Neural progenitor cell (in vitro differentiated cells): ENCODE measurements at regions not wholly inside any gene's neighbourhood (a gene's known extent, or its start where the extent isn't known, plus 50 kb on each side); places are given as distances from the start of the nearest gene placed in this dataset.

Source experiments
- DNase-seq: peaks from one replicate; pipeline ENCODE4 v3.0.0-alpha.2; 2016; ENCODE audit warnings: low spot score
- H2AFZ ChIP-seq: fragments of 200-600 bp; sonication (generic); replicated peaks from 2 replicates; pipeline ENCODE4 v1.6.1; 2016; ENCODE audit warnings: antibody characterized with exemption
- H3F3A ChIP-seq: fragments of 200-600 bp; sonication (generic); 2 replicates; pipeline ENCODE4 v1.6.1; 2016; ENCODE audit warnings: antibody characterized with exemption, low read depth
- H3K27ac ChIP-seq: fragments of 200-600 bp; sonication (generic); 2 replicates; pipeline ENCODE4 v1.5.1; 2016; ENCODE audit warnings: mild to moderate bottlenecking
- H3K27me3 ChIP-seq: fragments of 200-600 bp; sonication (generic); 2 replicates; pipeline ENCODE4 v1.6.1; 2016; ENCODE audit warnings: mild to moderate bottlenecking, moderate library complexity
- H3K36me3 ChIP-seq: fragments of 200-600 bp; sonication (generic); 2 replicates; pipeline ENCODE4 v1.5.1; 2016
- H3K4me1 ChIP-seq: fragments of 200-600 bp; sonication (generic); 2 replicates; pipeline ENCODE4 v1.6.1; 2016; ENCODE audit warnings: mixed run types
- H3K4me2 ChIP-seq: fragments of 200-600 bp; sonication (generic); 2 replicates; pipeline ENCODE4 v1.6.1; 2016
- H3K4me3 ChIP-seq: fragments of 200-600 bp; sonication (generic); 2 replicates; pipeline ENCODE4 v1.5.1; 2016
- H3K79me2 ChIP-seq: fragments of 200-600 bp; sonication (generic); 2 replicates; pipeline ENCODE4 v1.6.1; 2016; ENCODE audit warnings: low read depth
- H3K9ac ChIP-seq: fragments of 200-600 bp; sonication (generic); 2 replicates; pipeline ENCODE4 v1.6.1; 2016
- H3K9me3 ChIP-seq: fragments of 200-600 bp; sonication (generic); 2 replicates; pipeline ENCODE4 v1.5.1; 2016; ENCODE audit warnings: low read depth
- H4K20me1 ChIP-seq: fragments of 200-600 bp; sonication (generic); 2 replicates; pipeline ENCODE4 v1.6.1; 2016; ENCODE audit warnings: low read depth
- H3K27ac Mint-ChIP-seq: 3 replicates; pipeline ENCODE4 v1.8.0; 2021; ENCODE audit warnings: mixed read lengths
- H3K27me3 Mint-ChIP-seq: 2 replicates; pipeline ENCODE4 v1.8.0; 2022; ENCODE audit warnings: low read depth, mild to moderate bottlenecking, inconsistent platforms, moderate library complexity, mixed read lengths; ENCODE audit not compliant: insufficient read depth
- H3K36me3 Mint-ChIP-seq: 3 replicates; pipeline ENCODE4 v1.8.0; 2021; ENCODE audit warnings: mixed read lengths
- H3K4me1 Mint-ChIP-seq: 3 replicates; pipeline ENCODE4 v1.8.0; 2021; ENCODE audit warnings: mixed read lengths
- H3K4me3 Mint-ChIP-seq: 3 replicates; pipeline ENCODE4 v1.8.0; 2021; ENCODE audit warnings: mild to moderate bottlenecking, moderate library complexity, mixed read lengths
- H3K9me3 Mint-ChIP-seq: 3 replicates; pipeline ENCODE4 v1.8.0; 2020; ENCODE audit warnings: mixed read lengths
- CTCF ChIP-seq: fragments of 200-600 bp; sonication (generic); IDR thresholded peaks from 2 replicates; pipeline ENCODE4 v1.5.1; 2017; ENCODE audit warnings: antibody characterized with exemption, mild to moderate bottlenecking
- EZH2 ChIP-seq: fragments of 200-600 bp; sonication (generic); IDR thresholded peaks from 2 replicates; pipeline ENCODE4 v1.6.1; 2017; ENCODE audit warnings: antibody characterized with exemption, mild to moderate bottlenecking, moderate library complexity
- EZH2phosphoT487 ChIP-seq: fragments of 200-600 bp; sonication (generic); IDR thresholded peaks from 2 replicates; pipeline ENCODE4 v1.6.1; 2017; ENCODE audit warnings: antibody characterized with exemption

- Histone ChIP-seq H3K9me3 (no peaks in the 10 kb centered on the region), H3K27me3 (no peaks in the 10 kb centered on the region), H3F3A (no peaks in the 10 kb centered on the region), H3K79me2 (no peaks in the 10 kb centered on the region), H2AFZ (peak overlapping the region; percentile 36), H3K27ac (no peak overlapping the region), H3K4me1 (peaks cover 25% of the 10 kb centered on the region), H3K36me3 (no peaks in the 10 kb centered on the region), H3K9ac (no peak overlapping the region), H3K4me2 (no peak overlapping the region), H4K20me1 (no peaks in the 10 kb centered on the region), H3K4me3 (no peak overlapping the region)
- no peak for DNase-seq
- Mint-ChIP-seq H3K27me3 (peaks cover 3% of the 10 kb centered on the region), H3K4me3 (no peak overlapping the region), H3K36me3 (no peaks in the 10 kb centered on the region), H3K9me3 (no peaks in the 10 kb centered on the region), H3K4me1 (peaks cover 25% of the 10 kb centered on the region), H3K27ac (no peak overlapping the region)
- TF ChIP-seq EZH2phosphoT487 (no peak), EZH2 (no peak), CTCF (no peak)
Measured at GRCh38 chr2:145927131-145927950, 1407.4 kb upstream of the ZEB2 start.

GRCh38 chr2:145925591-145925990, 1405.7 kb upstream of the ZEB2 start:
- H3K9ac ChIP-seq: no peak overlapping the region
- no peaks in the 10 kb centered on the region for H4K20me1 ChIP-seq
- no peaks in the 10 kb centered on the region for H3K36me3 ChIP-seq
- no peak overlapping the region for H3K4me3 ChIP-seq
- Mint-ChIP-seq H3K36me3 (no peaks in the 10 kb centered on the region), H3K4me3 (no peak overlapping the region), H3K27me3 (peaks cover 3% of the 10 kb centered on the region), H3K4me1 (peaks cover 9% of the 10 kb centered on the region), H3K9me3 (no peaks in the 10 kb centered on the region), H3K27ac (no peak overlapping the region)
- no peaks in the 10 kb centered on the region for H3K27me3 ChIP-seq
- no peak for TF ChIP-seq EZH2phosphoT487
- no peak for TF ChIP-seq CTCF
- TF ChIP-seq EZH2: no peak
- H3K79me2 ChIP-seq: no peaks in the 10 kb centered on the region
- no peak overlapping the region for H3K4me2 ChIP-seq
- no peak for DNase-seq
- no peak overlapping the region for H2AFZ ChIP-seq
- no peaks in the 10 kb centered on the region for H3F3A ChIP-seq
- H3K27ac ChIP-seq: no peak overlapping the region
- peaks cover 7% of the 10 kb centered on the region for H3K4me1 ChIP-seq
- H3K9me3 ChIP-seq: no peaks in the 10 kb centered on the region

- H2AFZ ChIP-seq: no peak overlapping the region
- no peaks in the 10 kb centered on the region for H3K27me3 ChIP-seq
- no peak overlapping the region for H3K4me3 ChIP-seq
- H3K27me3 Mint-ChIP-seq: no peaks in the 10 kb centered on the region
- H3K27ac Mint-ChIP-seq: no peak overlapping the region
- no peaks in the 10 kb centered on the region for H4K20me1 ChIP-seq
- H3K9me3 ChIP-seq: no peaks in the 10 kb centered on the region
- H3K27ac ChIP-seq: no peak overlapping the region
- H3K79me2 ChIP-seq: no peaks in the 10 kb centered on the region
- no peak for DNase-seq
- H3K9me3 Mint-ChIP-seq: no peaks in the 10 kb centered on the region
- no peak overlapping the region for H3K4me3 Mint-ChIP-seq
- no peak overlapping the region for H3K9ac ChIP-seq
- no peak for TF ChIP-seq CTCF
- no peak for TF ChIP-seq EZH2
- TF ChIP-seq EZH2phosphoT487: no peak
- H3K4me1 Mint-ChIP-seq: no peaks in the 10 kb centered on the region
- no peak overlapping the region for H3K4me2 ChIP-seq
- H3F3A ChIP-seq: no peaks in the 10 kb centered on the region
- H3K36me3 ChIP-seq: no peaks in the 10 kb centered on the region
- H3K4me1 ChIP-seq: no peaks in the 10 kb centered on the region
- H3K36me3 Mint-ChIP-seq: no peaks in the 10 kb centered on the region
Measured at GRCh38 chr2:145919477-145919876, 1399.6 kb upstream of the ZEB2 start.
